Esophagus squamous epithelium (tissue), 5 donors: ENCODE measurements at regions not wholly inside any gene's neighbourhood (a gene's known extent, or its start where the extent isn't known, plus 50 kb on each side); places are given as distances from the start of the nearest gene placed in this dataset.

Experiments used
- DNase-seq: peaks from one replicate; lab custom pipeline; 2025; lab: John Stamatoyannopoulos, UW
- H3K27ac ChIP-seq, 4 donors: fragments of 200-600 bp; sonication (generic); one replicate each; pipeline ENCODE4 v1.5.1; 2016 to 2019; ENCODE audit warnings: mild to moderate bottlenecking in 1 of 4
- H3K27me3 ChIP-seq, 4 donors: fragments of 200-600 bp; sonication (generic); 1 replicate in 3 of 4; 2 replicates in 1 of 4; pipeline versions ENCODE4 v1.5.1 to v1.6.0; 2017 to 2021; ENCODE audit warnings: antibody characterized with exemption in 1 of 4
- H3K36me3 ChIP-seq, 3 donors: fragments of 200-600 bp; sonication (generic); one replicate each; pipeline ENCODE4 v1.5.1; 2016 to 2019
- H3K4me1 ChIP-seq, 3 donors: fragments of 200-600 bp; sonication (generic); one replicate each; pipeline ENCODE4 v1.5.1; 2017 to 2019
- H3K4me3 ChIP-seq, 4 donors: fragments of 200-600 bp; sonication (generic); 1 replicate in 3 of 4; 2 replicates in 1 of 4; pipeline ENCODE4 v1.5.1; 2016 to 2019; ENCODE audit warnings: mild to moderate bottlenecking in 2 of 4, moderate library complexity in 1 of 4
- H3K9me3 ChIP-seq, 3 donors: fragments of 200-600 bp; sonication (generic); one replicate each; pipeline ENCODE4 v1.5.1; 2016 to 2019
- POLR2A ChIP-seq, 4 donors: fragments of 450-650 bp; IDR thresholded peaks; one replicate each; pipeline ENCODE4 v1.6.1; 2017; ENCODE audit warnings: antibody characterized with exemption in 4 of 4, mild to moderate bottlenecking in 4 of 4, moderate library complexity in 3 of 4
- WGBS, 2 donors: methylation state at CpG; one replicate each; pipeline ENCODE4 v1.1.5; 2018; 5-methylcytosine and 5-hydroxymethylcytosine counted together
- intact Hi-C: fragments of 100-400 bp; cut with DNase I; formaldehyde crosslinking; loops from one replicate; pipeline ENCODE4 v1.15.0; 2022
- TF ChIP-seq, protein P1 (sequence below), 6 experiments: fragments of 450-650 bp in 4 of 6; fragments of 200-600 bp in 2 of 6; sonication (generic) in 2 of 6; IDR thresholded peaks; one replicate each; pipeline ENCODE4 v1.5.1; 2016 to 2019; ENCODE audit warnings: antibody characterized with exemption in 6 of 6, mild to moderate bottlenecking in 4 of 6, moderate library complexity in 4 of 6
- donor health status: DM: yes; HTN: yes; CAD: no.

DNA sequence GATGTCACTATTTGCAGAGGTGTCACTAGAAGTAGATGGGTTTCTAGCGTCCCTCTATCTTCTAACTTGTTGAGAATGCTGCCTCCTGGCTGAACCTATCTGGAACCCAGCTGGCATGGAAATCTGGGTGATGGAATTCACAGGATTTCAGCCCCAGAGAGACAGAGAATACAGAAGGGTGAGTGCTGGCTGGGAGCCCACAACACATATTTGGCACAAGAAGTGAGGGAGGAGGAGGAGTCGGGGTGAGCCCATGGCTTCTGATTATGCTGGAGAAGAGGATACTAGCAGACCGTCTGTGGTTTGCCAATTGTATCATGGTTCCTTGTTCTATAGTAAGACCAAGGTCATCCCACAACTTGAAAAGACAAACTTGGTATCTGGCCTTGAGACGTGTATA, 557.8 kb upstream of the SALL1 start:
- intact Hi-C loops: no loop called here
- 39 to 63% methylated on average over 4 of the region's 4 CpGs for WGBS, 2 donors
- H3K4me3 ChIP-seq: no peak overlapping the region
- no peak overlapping the region for H3K27ac ChIP-seq
- H3K27me3 ChIP-seq: no peaks in the 10 kb centered on the region
- TF ChIP-seq, protein P1, sequence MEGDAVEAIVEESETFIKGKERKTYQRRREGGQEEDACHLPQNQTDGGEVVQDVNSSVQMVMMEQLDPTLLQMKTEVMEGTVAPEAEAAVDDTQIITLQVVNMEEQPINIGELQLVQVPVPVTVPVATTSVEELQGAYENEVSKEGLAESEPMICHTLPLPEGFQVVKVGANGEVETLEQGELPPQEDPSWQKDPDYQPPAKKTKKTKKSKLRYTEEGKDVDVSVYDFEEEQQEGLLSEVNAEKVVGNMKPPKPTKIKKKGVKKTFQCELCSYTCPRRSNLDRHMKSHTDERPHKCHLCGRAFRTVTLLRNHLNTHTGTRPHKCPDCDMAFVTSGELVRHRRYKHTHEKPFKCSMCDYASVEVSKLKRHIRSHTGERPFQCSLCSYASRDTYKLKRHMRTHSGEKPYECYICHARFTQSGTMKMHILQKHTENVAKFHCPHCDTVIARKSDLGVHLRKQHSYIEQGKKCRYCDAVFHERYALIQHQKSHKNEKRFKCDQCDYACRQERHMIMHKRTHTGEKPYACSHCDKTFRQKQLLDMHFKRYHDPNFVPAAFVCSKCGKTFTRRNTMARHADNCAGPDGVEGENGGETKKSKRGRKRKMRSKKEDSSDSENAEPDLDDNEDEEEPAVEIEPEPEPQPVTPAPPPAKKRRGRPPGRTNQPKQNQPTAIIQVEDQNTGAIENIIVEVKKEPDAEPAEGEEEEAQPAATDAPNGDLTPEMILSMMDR (IDR thresholded peaks at IDR 0.05): no peak
- TF ChIP-seq POLR2A (IDR thresholded peaks at IDR 0.05): no peak
- no peak for DNase-seq
- H3K9me3 ChIP-seq: peaks cover 0 to 5% (median 0%) of the 10 kb centered on the region in 3 donors
- no peaks in the 10 kb centered on the region for H3K4me1 ChIP-seq
- no peaks in the 10 kb centered on the region for H3K36me3 ChIP-seq

DNA sequence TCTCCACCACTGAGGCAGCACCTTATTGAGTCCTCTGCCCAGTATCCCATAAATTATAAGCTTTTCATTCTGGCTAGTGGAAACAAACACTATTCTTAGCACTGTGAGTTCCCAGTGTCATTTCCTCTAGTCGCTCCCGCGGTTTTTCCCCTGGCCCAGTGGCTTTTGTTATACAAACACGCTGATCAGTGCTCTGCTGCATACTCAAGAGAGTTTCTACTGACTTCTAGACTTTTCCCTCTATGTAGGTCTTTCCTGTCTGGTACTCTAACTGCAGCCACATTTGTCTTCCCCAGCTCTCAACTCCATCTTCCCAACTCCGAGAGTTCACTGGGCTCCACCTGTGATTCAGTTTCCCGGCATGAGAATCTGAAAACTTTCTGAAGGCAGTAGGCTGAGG, 556.6 kb upstream of the SALL1 start:
- Histone ChIP-seq H3K4me1 (no peaks in the 10 kb centered on the region), H3K4me3 (no peak overlapping the region), H3K9me3 (peaks cover 0 to 5% (median 0%) of the 10 kb centered on the region in 3 donors), H3K27me3 (no peaks in the 10 kb centered on the region), H3K27ac (no peak overlapping the region), H3K36me3 (no peaks in the 10 kb centered on the region)
- no peak for TF ChIP-seq POLR2A (IDR thresholded peaks at IDR 0.05)
- TF ChIP-seq, protein P1 (IDR thresholded peaks at IDR 0.05): no peak
- no peak for DNase-seq
- 43 to 53% methylated on average over 6 of the region's 6 CpGs for WGBS, 2 donors
- intact Hi-C loops: no loop called here

DNA sequence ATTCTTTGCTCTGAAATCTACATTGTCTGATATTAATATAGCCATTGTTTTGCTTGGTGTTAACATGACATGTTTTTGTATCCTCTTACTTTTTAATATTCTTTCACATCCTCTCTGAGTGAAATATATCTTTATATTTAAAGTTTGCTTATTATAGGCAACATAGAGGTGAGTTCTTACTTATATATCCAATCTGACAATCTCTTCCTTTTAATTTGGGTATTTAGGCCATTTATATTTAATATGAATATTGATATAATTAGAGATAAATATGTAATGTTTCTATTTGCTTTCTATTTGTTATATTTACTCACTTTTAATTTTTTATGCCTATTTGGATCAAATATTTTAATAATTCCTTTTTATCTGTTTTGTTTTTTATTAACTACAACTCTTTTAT, 554.1 kb upstream of the SALL1 start:
- TF ChIP-seq, protein P1 (IDR thresholded peaks at IDR 0.05): no peak
- TF ChIP-seq POLR2A (IDR thresholded peaks at IDR 0.05): no peak
- no peak overlapping the region for H3K27ac ChIP-seq
- no peak for DNase-seq
- H3K4me1 ChIP-seq: no peaks in the 10 kb centered on the region
- H3K4me3 ChIP-seq: no peak overlapping the region
- H3K36me3 ChIP-seq: no peaks in the 10 kb centered on the region
- no peaks in the 10 kb centered on the region for H3K27me3 ChIP-seq
- intact Hi-C loops: no loop called here
- peaks cover 0 to 5% (median 0%) of the 10 kb centered on the region in 3 donors for H3K9me3 ChIP-seq

DNA sequence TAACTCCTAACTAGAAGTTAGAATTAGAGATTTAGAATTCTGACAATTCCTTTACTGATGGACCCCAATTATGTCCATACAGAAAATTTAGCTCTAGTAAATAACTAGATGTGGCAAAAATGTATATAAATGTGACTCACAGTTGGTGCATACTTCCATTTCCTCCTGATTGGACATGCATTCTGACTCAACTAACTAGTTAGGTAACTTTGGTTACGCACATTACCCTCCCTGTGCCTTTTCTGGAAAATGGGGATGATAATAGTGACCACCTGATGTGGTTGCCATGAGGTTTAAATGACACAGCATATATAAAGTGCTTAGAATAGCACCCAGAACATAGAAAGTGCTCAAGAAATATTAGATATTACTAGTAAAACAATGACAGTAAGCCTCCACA, 550.0 kb upstream of the SALL1 start:
- DNase-seq: no peak
- H3K36me3 ChIP-seq: no peaks in the 10 kb centered on the region
- H3K4me1 ChIP-seq: no peaks in the 10 kb centered on the region
- peaks cover 0 to 5% (median 0%) of the 10 kb centered on the region in 3 donors for H3K9me3 ChIP-seq
- intact Hi-C loops: no loop called here
- 40 to 48% methylated on average over 1 of the region's 1 CpG for WGBS, 2 donors
- no peaks in the 10 kb centered on the region for H3K27me3 ChIP-seq
- H3K4me3 ChIP-seq: no peak overlapping the region
- TF ChIP-seq POLR2A (IDR thresholded peaks at IDR 0.05): no peak
- TF ChIP-seq, protein P1 (IDR thresholded peaks at IDR 0.05): no peak
- H3K27ac ChIP-seq: no peak overlapping the region

DNA sequence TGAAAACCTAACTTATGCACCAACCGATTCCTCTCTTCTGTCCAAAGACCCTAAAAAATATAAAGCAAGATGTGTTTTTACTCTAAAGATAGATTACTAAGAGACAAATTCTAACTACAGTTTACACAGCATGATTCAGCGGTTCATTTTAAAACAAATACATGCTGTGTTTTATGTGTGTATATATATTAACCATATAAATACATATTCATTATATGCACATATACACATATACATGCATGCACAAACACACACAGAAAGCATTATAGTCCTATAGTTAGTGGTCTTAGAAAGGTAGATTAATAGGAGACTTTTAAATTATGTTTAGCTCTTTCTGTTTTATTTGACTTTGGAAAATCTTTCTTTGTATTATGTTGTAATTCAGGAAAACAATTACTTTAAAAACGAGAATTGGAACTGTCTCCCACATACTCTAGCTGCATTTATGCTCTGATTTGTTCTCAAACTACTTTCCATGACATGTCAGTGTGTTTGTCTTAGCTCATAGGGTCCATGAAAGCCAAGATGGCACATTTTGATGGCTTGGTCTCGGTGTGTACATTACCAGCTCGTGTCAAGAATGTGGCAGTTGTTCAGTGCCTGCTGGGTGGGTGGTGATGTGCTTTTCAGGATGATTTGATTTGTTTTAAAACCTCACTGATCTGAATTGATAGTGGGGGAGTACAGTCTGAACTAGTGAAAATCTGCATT, 548.8 kb upstream of the SALL1 start:
- no peaks in the 10 kb centered on the region for H3K27me3 ChIP-seq
- H3K4me3 ChIP-seq: no peak overlapping the region
- 56 to 71% methylated on average over 5 of the region's 5 CpGs for WGBS, 2 donors
- peaks cover 0 to 2% (median 0%) of the 10 kb centered on the region in 3 donors for H3K9me3 ChIP-seq
- H3K27ac ChIP-seq: no peak overlapping the region
- intact Hi-C loops: no loop called here
- H3K36me3 ChIP-seq: no peaks in the 10 kb centered on the region
- no peak for DNase-seq
- no peaks in the 10 kb centered on the region for H3K4me1 ChIP-seq
- TF ChIP-seq, protein P1 (IDR thresholded peaks at IDR 0.05): no peak
- no peak for TF ChIP-seq POLR2A (IDR thresholded peaks at IDR 0.05)
